ENCODE measurements at regions not wholly inside any gene's neighbourhood (a gene's known extent, or its start where the extent isn't known, plus 50 kb on each side); places are given as distances from the start of the nearest gene placed in this dataset.
A peak's percentile ranks its signal among the peaks of the same experiment; 100 is the strongest.
"Not testable (repeated sequence)": the region's sequence is repeated elsewhere in the genome, so short reads cannot be mapped to it uniquely, and the experiment has no call there.

DNA sequence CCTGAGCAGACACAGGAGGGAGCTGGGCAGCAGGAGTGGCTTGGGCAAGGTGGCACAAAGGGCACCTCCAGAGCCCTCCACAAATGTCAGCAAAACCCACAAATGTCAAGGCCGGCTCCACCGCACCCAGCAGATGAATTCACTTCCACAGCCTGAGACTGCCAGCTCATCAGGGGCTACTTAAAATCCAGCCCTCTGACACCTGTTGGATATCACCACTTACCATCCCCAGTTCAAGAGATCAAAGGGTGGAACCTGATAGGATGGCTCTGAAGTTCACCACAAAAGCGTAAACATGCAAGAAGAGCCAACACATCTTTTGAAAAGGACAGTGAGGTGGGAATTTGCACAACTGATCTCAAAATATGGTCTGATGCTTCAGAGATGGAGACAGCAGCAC lies 168.6 kb upstream of the GRK3 start:
- no peaks in the 10 kb centered on the region for H3K27me3 ChIP-seq (ENCODE audit: insufficient read depth in 3 of 3, low read length in 2 of 3)
- H3K9me3 ChIP-seq, result no peaks in the 10 kb centered on the region
- peak in 1 of 2 donors; percentile 29 for DNase-seq
- 70 to 88% (median 78%) methylated on average over 3 of the region's 3 CpGs for WGBS, 3 donors
- no peak overlapping the region for H3K4me3 ChIP-seq
- peaks cover 9% of the 10 kb centered on the region for H3K4me1 ChIP-seq
- H3K27ac ChIP-seq, result no peak overlapping the region
- no peak for ATAC-seq
- no peaks in the 10 kb centered on the region for H3K36me3 ChIP-seq (ENCODE audit: insufficient read depth in 1 of 2, low read depth in 1 of 2)
- TF ChIP-seq, protein P1, sequence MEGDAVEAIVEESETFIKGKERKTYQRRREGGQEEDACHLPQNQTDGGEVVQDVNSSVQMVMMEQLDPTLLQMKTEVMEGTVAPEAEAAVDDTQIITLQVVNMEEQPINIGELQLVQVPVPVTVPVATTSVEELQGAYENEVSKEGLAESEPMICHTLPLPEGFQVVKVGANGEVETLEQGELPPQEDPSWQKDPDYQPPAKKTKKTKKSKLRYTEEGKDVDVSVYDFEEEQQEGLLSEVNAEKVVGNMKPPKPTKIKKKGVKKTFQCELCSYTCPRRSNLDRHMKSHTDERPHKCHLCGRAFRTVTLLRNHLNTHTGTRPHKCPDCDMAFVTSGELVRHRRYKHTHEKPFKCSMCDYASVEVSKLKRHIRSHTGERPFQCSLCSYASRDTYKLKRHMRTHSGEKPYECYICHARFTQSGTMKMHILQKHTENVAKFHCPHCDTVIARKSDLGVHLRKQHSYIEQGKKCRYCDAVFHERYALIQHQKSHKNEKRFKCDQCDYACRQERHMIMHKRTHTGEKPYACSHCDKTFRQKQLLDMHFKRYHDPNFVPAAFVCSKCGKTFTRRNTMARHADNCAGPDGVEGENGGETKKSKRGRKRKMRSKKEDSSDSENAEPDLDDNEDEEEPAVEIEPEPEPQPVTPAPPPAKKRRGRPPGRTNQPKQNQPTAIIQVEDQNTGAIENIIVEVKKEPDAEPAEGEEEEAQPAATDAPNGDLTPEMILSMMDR (IDR thresholded peaks at IDR 0.05), result no peak
- intact Hi-C loops (cut with DNase I), result no loop called here

DNA sequence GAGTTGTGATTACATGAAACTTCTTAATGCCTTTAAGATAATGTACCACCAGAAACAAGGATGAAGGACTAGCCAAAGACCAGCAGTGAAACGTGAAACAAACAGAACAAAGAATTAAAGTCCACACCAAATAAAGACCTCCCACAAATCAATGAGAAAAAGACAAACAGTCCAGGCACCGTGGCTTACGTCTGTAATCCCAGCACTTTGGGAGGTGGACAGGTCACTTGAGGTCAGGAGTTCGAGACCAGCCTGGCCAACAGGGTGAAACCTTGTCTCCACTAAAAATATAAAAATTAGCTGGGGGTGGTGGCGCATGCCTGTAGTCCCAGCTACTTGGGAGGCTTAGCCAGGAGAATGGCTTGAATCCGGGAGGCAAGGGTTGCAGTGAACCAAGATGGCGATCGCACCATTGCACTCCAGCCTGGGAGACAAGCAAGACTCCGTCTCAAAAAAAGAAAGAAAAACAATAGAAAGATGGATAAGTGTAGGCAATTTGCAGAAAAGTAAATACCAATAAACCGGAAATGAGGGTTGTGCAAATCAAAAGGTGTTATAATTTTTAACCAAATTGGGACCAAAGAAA lies 167.8 kb upstream of the GRK3 start:
- H3K4me1 ChIP-seq, result peaks cover 13% of the 10 kb centered on the region
- H3K9me3 ChIP-seq, result no peaks in the 10 kb centered on the region
- 87 to 94% (median 88%) methylated on average over 10 of the region's 10 CpGs for WGBS, 3 donors
- H3K4me3 ChIP-seq, result no peak overlapping the region
- H3K36me3 ChIP-seq (ENCODE audit: insufficient read depth in 1 of 2, low read depth in 1 of 2), result no peaks in the 10 kb centered on the region
- ATAC-seq (no peak), DNase-seq (no peak)
- TF ChIP-seq, protein P1 (IDR thresholded peaks at IDR 0.05), result no peak
- no peak overlapping the region for H3K27ac ChIP-seq
- intact Hi-C loops (cut with DNase I), result no loop called here
- H3K27me3 ChIP-seq (ENCODE audit: insufficient read depth in 3 of 3, low read length in 2 of 3), result no peaks in the 10 kb centered on the region

GRCh38 chr22:25397616-25398015 lies 166.9 kb upstream of the GRK3 start:
- DNase-seq, result no peak
- WGBS, 3 donors, result 76 to 85% (median 79%) methylated on average over 3 of the region's 3 CpGs
- H3K36me3 ChIP-seq (ENCODE audit: insufficient read depth in 1 of 2, low read depth in 1 of 2), result no peaks in the 10 kb centered on the region
- ATAC-seq, result no peak
- no peaks in the 10 kb centered on the region for H3K9me3 ChIP-seq
- TF ChIP-seq, protein P1 (IDR thresholded peaks at IDR 0.05), result no peak
- H3K4me3 ChIP-seq, result no peak overlapping the region
- intact Hi-C loops (cut with DNase I), result no loop called here
- H3K4me1 ChIP-seq, result peaks cover 13% of the 10 kb centered on the region
- no peaks in the 10 kb centered on the region for H3K27me3 ChIP-seq (ENCODE audit: insufficient read depth in 3 of 3, low read length in 2 of 3)
- no peak overlapping the region for H3K27ac ChIP-seq

DNA sequence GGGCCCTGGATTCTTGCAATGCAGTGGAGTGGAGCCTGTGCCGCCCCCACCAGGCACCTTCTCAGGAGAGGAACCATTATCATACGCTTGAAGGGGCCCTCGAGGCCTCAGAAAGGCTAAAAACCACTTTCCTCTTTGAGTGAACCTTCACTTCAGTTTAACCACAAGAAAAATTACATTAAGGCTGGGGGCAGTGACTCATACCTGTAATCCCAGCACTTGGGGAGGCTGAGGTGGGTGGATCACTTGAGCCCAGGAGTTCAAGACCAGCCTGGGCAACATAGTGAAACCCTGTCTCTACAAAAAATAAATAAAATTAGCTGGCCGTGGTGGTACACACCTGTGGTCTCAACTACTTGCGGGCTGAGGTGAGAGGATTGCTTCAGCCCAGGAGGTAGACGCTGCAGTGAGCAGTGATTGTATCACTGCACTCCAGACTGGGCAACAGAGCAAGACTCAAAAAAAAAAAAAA lies 165.8 kb upstream of the GRK3 start:
- 91 to 99% (median 97%) methylated on average over 6 of the region's 6 CpGs for WGBS, 3 donors
- ATAC-seq; H3K27me3 ChIP-seq (ENCODE audit: insufficient read depth in 3 of 3, low read length in 2 of 3); H3K36me3 ChIP-seq (ENCODE audit: insufficient read depth in 1 of 2, low read depth in 1 of 2); H3K27ac ChIP-seq; H3K9me3 ChIP-seq; DNase-seq; intact Hi-C loops (cut with DNase I); H3K4me3 ChIP-seq: not testable (repeated sequence)
- peaks cover 22% of the 10 kb centered on the region for H3K4me1 ChIP-seq

- TF ChIP-seq, protein P1 (IDR thresholded peaks at IDR 0.05), result no peak
- no peaks in the 10 kb centered on the region for H3K9me3 ChIP-seq
- no peak overlapping the region for H3K27ac ChIP-seq
- ATAC-seq (no peak), DNase-seq (no peak)
- no peaks in the 10 kb centered on the region for H3K27me3 ChIP-seq (ENCODE audit: insufficient read depth in 3 of 3, low read length in 2 of 3)
- intact Hi-C loops (cut with DNase I), result no loop called here
- H3K36me3 ChIP-seq (ENCODE audit: insufficient read depth in 1 of 2, low read depth in 1 of 2), result no peaks in the 10 kb centered on the region
- peaks cover 22% of the 10 kb centered on the region for H3K4me1 ChIP-seq
- no peak overlapping the region for H3K4me3 ChIP-seq
- WGBS, 3 donors, result 95 to 96% (median 95%) methylated on average over 11 to 12 of the region's 12 CpGs
Measured at GRCh38 chr22:25399649-25400151, 164.8 kb upstream of the GRK3 start.
